Upper lobe of right lung (tissue), 1 donor: ENCODE measurements at regions not wholly inside any gene's neighbourhood (a gene's known extent, or its start where the extent isn't known, plus 50 kb on each side); places are given as distances from the start of the nearest gene placed in this dataset.
"Not testable (repeated sequence)": the region's sequence is repeated elsewhere in the genome, so short reads cannot be mapped to it uniquely, and the experiment has no call there.

Experiments
- ATAC-seq: fragments of 200-7000 bp; cut with Tn5 transposase; one replicate; pipeline ENCODE4 v1.9.1; 2020; ENCODE audit warnings: mild to moderate bottlenecking, moderate library complexity
- DNase-seq: peaks from one replicate; pipeline ENCODE4 v3.0.0-alpha.2; 2020
- H3K27ac ChIP-seq: fragments of 200-600 bp; one replicate; pipeline ENCODE4 v1.8.0; 2022
- H3K27me3 ChIP-seq: fragments of 200-600 bp; one replicate; pipeline ENCODE4 v1.8.0; 2022; ENCODE audit warnings: mild to moderate bottlenecking
- H3K36me3 ChIP-seq: fragments of 200-600 bp; one replicate; pipeline ENCODE4 v1.8.0; 2022
- H3K4me1 ChIP-seq: fragments of 200-600 bp; one replicate; pipeline ENCODE4 v1.8.0; 2022
- H3K4me3 ChIP-seq: fragments of 200-600 bp; one replicate; pipeline ENCODE4 v1.8.0; 2022; ENCODE audit warnings: mild to moderate bottlenecking
- H3K9me3 ChIP-seq: fragments of 200-600 bp; one replicate; pipeline ENCODE4 v1.8.0; 2022
- CTCF ChIP-seq: fragments of 200-600 bp; IDR thresholded peaks from one replicate; pipeline ENCODE4 v1.8.0; 2022; ENCODE audit warnings: antibody characterized with exemption
- intact Hi-C: fragments of 100-400 bp; cut with DNase I; formaldehyde crosslinking; loops from one replicate; pipeline ENCODE4 v1.11.0; 2022
- donor health status: DM: no; HTN: yes; CAD: no; lungs with severe emphysema.

DNA sequence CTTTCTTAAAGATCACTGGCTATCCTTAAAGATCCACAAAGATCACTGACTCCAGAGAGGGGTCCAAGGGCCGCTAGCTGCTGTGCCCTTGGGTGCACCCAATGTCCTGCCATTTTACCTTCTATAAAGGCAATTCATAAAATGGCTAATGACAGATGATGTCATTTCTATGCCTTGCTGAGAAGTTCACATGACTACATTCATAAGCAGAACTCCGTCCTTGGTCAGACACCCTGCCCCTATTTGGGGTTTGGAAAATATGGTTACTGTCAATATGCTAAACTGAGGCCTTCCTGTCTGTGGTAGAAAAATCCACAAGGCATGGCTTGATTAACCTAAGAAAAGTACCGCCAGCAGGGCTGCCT, 60.9 kb upstream of the BMAL1 start:
- ATAC-seq (no peak), DNase-seq (no peak)
- Histone ChIP-seq H3K27me3 (no peaks in the 10 kb centered on the region), H3K9me3 (no peaks in the 10 kb centered on the region), H3K36me3 (no peaks in the 10 kb centered on the region), H3K27ac (no peak overlapping the region), H3K4me1 (no peaks in the 10 kb centered on the region), H3K4me3 (no peak overlapping the region)
- no peak for TF ChIP-seq CTCF
- intact Hi-C loops: loop anchor here (10.0 kb wide), 1 partner anchor 128 kb away; no protein-coding TSS in a partner anchor

GRCh38 chr11:13218685-13219084, 58.9 kb upstream of the BMAL1 start:
- not testable (repeated sequence) for H3K27ac ChIP-seq, DNase-seq, H3K4me1 ChIP-seq, H3K27me3 ChIP-seq, H3K9me3 ChIP-seq, H3K4me3 ChIP-seq, H3K36me3 ChIP-seq, ATAC-seq
- intact Hi-C loops: loop anchor here (10.0 kb wide), 1 partner anchor 126 kb away; no protein-coding TSS in a partner anchor

GRCh38 chr11:13220148-13220547, 57.4 kb upstream of the BMAL1 start:
- no peaks in the 10 kb centered on the region for H3K36me3 ChIP-seq
- H3K9me3 ChIP-seq: no peaks in the 10 kb centered on the region
- H3K4me1 ChIP-seq: no peaks in the 10 kb centered on the region
- H3K27me3 ChIP-seq: no peaks in the 10 kb centered on the region
- no peak for TF ChIP-seq CTCF
- intact Hi-C loops: no loop called here
- no peak overlapping the region for H3K27ac ChIP-seq
- ATAC-seq (no peak), DNase-seq (no peak)
- H3K4me3 ChIP-seq: no peak overlapping the region

DNA sequence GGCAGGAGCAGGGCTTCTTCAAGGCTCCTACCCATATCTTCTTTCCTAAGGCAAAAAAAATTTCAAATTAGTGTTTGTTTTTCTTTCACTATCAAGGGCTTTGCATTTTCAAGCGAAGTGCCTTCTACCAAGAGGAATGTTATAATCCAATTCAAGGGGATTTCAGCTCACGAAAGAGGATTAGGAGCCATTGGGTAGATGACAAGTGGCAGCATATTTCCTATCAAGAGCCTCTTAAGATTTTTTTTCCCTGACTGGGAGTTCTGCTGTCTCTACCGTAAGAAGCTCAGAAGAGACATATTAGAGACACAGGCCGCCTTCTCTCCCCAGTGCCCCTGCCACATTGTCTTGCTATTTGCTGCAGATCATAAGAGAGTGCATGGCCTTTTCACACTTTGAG, 55.9 kb upstream of the BMAL1 start:
- Histone ChIP-seq H3K4me1 (no peaks in the 10 kb centered on the region), H3K36me3 (no peaks in the 10 kb centered on the region), H3K4me3 (no peak overlapping the region), H3K9me3 (no peaks in the 10 kb centered on the region), H3K27ac (no peak overlapping the region), H3K27me3 (no peaks in the 10 kb centered on the region)
- intact Hi-C loops: no loop called here
- DNase-seq (no peak), ATAC-seq (peak; percentile 59)
- no peak for TF ChIP-seq CTCF

DNA sequence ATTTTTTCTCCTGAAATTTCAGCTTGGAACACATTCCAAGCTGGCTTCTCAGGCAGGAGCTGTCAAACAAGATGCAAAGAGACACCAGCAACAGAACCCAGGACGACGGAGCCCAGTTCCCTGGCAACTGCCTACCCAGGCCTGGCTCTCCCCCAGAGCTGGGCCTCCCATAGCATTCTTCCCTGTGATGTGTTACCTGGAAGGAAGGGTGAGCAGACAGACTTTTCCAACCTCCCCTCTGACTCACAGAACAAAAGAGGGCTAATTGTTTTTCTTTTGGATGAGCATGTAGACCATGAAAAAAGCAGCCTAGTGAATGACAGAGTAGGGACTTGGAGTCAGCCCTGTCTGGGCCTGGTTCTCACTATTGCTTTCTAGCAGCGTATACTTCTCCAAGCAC, 55.3 kb upstream of the BMAL1 start:
- no peaks in the 10 kb centered on the region for H3K36me3 ChIP-seq
- H3K27ac ChIP-seq: no peak overlapping the region
- no peak overlapping the region for H3K4me3 ChIP-seq
- ATAC-seq (no peak), DNase-seq (no peak)
- no peaks in the 10 kb centered on the region for H3K4me1 ChIP-seq
- TF ChIP-seq CTCF: no peak
- no peaks in the 10 kb centered on the region for H3K9me3 ChIP-seq
- H3K27me3 ChIP-seq: no peaks in the 10 kb centered on the region
- intact Hi-C loops: no loop called here

GRCh38 chr11:13223112-13223511, 54.5 kb upstream of the BMAL1 start:
- intact Hi-C loops: no loop called here
- no peak overlapping the region for H3K4me3 ChIP-seq
- H3K36me3 ChIP-seq: no peaks in the 10 kb centered on the region
- no peak for ATAC-seq
- no peak for TF ChIP-seq CTCF
- H3K27ac ChIP-seq: no peak overlapping the region
- H3K9me3 ChIP-seq: no peaks in the 10 kb centered on the region
- DNase-seq: no peak
- H3K4me1 ChIP-seq: no peaks in the 10 kb centered on the region
- H3K27me3 ChIP-seq: no peaks in the 10 kb centered on the region
